GF-D8 (cell line): ENCODE measurements at regions not wholly inside any gene's neighbourhood (a gene's known extent, or its start where the extent isn't known, plus 50 kb on each side); places are given as distances from the start of the nearest gene placed in this dataset.

ENCODE experiments used
- DNase-seq: peaks from one replicate; lab custom pipeline; 2025; lab: John Stamatoyannopoulos, UW

- no peak for DNase-seq
These were observed 195.7 kb upstream of the CITED2 start for GRCh38 chr6:139570166-139570565.

DNA sequence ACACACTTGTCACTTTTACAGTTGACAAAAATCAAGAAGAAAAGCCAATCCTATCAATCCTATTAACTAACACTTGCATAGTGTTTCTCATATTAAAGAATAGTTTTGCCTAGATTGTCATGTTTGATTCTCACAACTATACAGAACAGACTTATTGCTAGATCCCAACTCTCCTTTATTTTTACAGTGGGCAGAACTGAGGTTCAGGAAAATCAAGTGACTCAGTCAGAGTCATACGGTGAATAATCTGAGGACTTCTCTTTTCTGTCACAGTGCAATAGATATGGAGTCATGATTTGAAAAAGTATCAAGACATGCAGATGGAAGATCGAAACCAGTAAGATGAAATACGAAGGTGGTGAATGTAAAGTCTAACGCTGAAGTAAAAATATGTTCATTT lies 195.1 kb upstream of the CITED2 start:
- no peak for DNase-seq

DNA sequence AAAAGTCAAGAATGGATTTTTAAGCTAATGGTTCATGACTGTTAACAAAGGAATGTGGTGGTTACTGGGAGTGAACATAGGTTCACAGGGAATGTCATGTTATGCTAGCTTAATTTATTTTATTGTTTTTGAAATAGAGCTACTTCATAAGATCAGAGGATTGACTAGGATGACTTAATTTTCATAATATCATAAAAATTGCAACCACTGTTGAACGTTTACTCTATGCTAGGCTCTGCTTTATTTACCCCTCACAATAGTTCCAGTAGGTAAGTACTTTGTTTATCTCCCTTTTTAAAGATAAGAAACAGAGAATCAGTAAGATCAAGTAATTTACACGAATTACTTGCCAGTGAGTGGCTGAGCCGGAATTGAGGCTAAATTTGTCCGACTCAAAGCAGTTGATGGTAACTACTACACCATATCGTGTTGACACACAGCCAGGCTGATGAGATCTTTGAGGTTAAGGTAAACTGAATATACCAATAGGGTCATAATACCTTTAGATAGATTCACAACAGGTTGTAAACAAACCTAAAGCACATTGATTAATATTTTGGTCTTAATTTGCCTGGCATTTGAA lies 194.6 kb upstream of the CITED2 start:
- DNase-seq, result no peak

GRCh38 chr6:139568151-139568955 lies 193.9 kb upstream of the CITED2 start:
- DNase-seq, result no peak

- DNase-seq, result no peak
These were observed 192.6 kb upstream of the CITED2 start for GRCh38 chr6:139567095-139567494.

DNA sequence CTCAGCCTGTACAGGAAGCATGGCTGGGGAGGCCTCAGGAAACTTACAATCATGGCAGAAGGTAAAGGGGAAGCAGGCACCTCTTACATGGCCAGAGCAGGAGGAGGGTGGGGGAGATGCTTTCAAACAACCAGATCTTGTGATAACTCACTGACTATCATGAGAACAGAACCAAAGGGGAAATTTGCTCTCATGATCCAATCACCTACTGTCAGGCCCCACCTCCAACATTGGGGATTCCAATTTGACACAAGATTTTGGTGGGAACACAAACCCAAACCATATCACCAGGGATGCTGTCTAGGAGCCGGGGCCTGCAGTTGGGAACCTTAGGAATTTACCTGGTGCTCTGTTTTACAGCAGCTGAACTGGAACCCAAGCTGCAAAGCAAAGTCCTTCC lies 191.1 kb upstream of the CITED2 start:
- DNase-seq, result no peak

DNA sequence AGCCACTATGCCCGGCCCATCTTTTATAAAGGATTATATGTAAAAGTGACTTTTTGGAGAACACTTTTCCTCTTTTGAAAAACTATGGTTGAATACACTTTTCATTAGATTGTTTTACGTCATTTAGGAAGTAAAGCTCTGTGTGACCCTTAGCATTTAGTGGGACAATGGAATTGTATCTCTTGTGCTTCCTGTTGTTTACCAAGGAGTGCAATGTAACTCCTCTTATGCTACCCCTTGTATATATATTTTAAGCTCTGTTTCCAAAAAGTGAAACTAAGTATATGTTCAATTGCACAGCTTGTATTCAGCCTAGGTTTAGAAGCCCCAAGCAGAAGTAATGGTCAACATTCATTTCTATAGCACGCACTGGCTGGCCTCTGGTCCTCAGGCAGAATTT lies 183.1 kb upstream of the CITED2 start:
- no peak for DNase-seq

- no peak for DNase-seq
These were observed 182.1 kb upstream of the CITED2 start for GRCh38 chr6:139556532-139556931.

DNA sequence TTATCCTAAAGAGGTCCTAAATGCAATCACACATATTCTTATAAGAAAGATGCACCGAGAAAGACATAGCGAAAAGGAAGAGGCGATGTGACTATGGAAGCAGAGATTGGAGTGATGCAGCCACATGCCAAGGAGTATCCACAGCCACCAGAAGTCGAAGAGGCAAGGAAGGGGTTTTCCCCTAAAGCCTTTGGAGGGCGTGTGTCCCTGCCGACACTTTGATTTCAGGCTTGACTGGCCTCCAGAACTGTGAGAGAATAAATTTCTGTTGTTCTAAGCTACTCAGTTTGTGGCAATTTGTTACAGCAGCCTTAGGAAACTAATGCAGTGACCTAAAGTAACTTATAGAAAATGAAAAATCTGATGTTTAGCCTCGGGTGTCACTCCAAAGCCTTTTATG lies 179.5 kb upstream of the CITED2 start:
- DNase-seq, result no peak

DNA sequence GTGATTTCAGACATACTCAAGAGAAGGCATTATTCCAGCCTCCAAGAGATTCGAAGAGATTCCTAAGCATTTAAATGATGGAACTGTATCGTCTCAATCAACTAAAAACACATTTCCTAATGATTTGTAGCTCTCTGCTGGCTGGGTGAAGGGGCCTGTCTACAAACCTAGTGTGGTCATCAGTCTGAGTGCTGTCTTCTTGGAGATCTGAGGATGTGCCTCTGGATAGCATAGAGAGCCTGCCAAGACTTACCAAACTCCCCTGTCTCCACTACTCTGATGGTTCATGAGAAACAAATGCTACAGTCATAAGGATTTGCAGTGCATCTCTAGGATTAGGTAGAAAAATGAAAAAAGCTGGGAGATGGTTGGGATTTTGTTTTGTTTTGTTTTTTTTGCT lies 176.9 kb upstream of the CITED2 start:
- DNase-seq, result no peak

DNA sequence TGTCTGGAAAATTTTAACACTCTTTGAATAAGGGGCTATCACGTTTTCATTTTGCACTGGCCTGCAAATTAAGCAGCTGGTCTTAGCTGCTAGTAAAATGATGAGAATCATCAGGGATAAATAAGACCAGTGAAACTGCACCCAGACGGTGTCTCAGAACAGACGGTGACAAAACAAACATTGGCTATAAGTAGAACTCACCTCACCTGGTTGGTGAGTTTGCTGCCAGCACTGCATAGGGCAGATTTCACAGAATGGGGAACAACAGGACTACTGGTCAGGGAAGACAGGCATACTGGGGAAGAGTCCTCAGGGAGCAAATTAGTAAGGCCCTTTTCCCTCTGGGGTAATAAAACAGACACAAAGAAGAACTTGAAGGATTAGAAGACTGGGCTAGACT lies 175.9 kb upstream of the CITED2 start:
- DNase-seq, result no peak

DNA sequence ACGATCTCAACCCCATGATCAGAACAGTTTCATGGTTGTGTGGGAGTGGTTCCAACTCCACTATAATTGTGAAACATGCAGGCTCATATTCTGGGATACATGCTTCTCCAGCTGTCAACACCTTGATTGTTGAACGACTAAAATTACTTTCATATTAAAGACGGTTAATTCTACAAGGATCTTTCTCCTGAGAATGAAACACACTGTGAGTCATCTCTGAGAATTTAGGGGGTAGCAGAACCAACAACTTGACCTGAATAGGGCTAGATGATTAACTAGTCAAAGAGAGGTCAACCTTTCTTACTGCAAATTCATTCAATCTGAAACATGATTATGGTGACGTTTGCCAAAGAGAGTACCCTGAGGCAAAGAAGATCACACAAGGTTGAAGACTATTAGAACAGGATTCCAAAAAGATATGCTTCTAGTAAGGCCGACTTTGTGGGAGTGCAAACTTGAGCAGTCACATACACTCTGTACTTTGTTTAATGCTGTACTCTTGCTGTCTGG lies 175.2 kb upstream of the CITED2 start:
- DNase-seq, result no peak

DNA sequence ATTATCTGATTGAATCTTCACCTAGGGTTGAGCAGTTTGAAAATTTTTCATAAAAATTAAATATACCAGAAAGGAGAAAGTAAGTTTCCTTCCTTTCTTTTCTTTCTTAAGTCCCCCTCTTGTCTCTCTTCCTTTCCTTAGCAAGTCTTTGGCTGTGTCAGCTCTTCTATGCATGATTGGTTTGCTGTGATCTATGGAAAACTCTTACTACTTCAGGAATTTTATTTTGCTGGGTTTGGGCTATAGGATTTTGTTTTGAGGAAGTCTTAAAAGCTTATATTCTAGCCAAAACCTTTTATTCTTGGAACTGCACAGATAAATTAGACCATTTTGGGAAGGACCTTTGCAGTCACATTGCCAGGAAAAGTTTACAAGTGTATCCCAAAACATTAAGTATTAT lies 173.4 kb upstream of the CITED2 start:
- DNase-seq, result no peak

DNA sequence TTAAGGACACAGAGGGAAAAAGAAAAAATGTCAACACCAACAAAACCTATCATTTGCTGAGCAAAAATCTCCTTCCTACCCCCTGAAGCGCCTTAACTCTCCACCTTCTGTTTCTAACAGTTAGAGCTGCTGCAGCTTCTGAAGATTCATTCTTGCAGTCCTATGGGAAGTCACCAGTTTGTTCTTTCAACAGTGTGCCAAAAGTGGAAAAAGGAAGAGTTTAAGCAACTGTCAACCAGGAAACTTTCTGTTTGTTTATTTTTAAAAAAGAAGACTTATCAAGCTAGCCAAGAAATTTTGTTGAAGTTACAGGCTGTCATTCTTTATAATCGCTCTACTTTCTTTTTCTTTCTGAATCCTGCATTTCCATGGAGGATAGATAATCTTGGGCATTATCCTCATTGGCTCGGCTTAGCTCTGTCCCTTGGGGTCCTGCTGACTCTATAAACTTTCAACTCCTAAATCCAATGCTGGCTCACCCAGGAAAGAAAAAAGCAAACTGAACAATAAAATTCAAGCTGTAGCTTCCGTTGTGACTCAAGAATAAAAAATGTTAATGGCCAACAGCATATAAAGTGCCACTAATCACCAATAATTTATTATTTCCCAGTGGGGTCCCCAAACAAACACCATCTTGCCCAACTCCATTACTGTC lies 172.8 kb upstream of the CITED2 start:
- no peak for DNase-seq

GRCh38 chr6:139546106-139546472 lies 171.6 kb upstream of the CITED2 start:
- no peak for DNase-seq

- DNase-seq, result no peak
These were observed 171.0 kb upstream of the CITED2 start for GRCh38 chr6:139545206-139546105.

GRCh38 chr6:139544701-139545057 lies 170.2 kb upstream of the CITED2 start:
- DNase-seq, result no peak

GRCh38 chr6:139542351-139542750 lies 167.9 kb upstream of the CITED2 start:
- no peak for DNase-seq

DNA sequence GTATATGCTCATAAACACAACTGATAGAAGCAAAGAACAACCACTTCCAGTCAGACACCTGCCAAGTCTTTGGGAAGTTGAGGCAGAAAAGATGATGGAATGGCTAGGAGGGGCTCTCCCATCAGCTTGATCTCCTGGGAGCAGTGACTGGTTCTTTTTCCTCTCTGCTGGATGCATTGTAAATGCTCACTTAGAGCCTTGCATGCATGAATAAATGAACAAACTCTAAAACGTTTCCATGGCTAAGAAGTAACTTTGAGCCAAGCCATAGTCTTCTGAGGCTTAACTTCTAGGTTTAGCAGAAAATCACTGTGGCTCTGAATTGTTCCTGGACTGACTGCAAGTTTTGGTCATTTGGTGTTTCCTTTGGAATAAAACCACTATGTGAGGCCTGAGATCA lies 166.4 kb upstream of the CITED2 start:
- DNase-seq, result no peak

DNA sequence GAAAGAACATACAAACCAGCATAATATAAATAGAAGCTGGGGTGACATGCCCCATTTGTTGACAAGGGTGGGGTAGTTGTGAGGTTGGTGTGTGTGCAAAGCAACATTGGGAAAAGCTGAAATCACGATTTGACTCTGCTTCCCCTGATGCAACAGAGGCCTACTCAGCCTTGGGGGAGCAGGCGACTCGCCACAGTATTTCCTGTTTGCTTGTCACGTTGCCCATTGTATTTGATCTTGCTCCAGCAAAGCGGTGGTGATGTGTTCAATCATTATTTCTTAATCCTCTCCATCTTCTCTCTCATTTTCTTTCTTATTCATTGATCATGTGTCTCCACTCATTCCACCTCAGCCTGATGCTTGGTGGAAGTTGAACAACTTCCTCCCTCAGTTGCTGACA lies 165.8 kb upstream of the CITED2 start:
- DNase-seq, result no peak

- no peak for DNase-seq
These were observed 165.4 kb upstream of the CITED2 start for GRCh38 chr6:139539852-139540251.

GRCh38 chr6:139538366-139538765 lies 163.9 kb upstream of the CITED2 start:
- no peak for DNase-seq
